ENCODE measurements at regions not wholly inside any gene's neighbourhood (a gene's known extent, or its start where the extent isn't known, plus 50 kb on each side); places are given as distances from the start of the nearest gene placed in this dataset.

GRCh38 chr3:65173841-65174240, 486.0 kb upstream of the ADAMTS9 start:
- POLR2A ChIA-PET: no interaction called here
- CTCF ChIA-PET: no interaction called here
- no peak for DNase-seq (ENCODE audit: extremely low spot score)
- no peak for TF ChIP-seq CTCF (IDR thresholded peaks at IDR 0.05; ENCODE audit: control extremely low read depth, extremely low read depth, low read depth, missing control alignments)

GRCh38 chr3:65172209-65172608, 484.4 kb upstream of the ADAMTS9 start:
- ChIA-PET POLR2A (no interaction called here), CTCF (no interaction called here)
- DNase-seq (ENCODE audit: extremely low spot score): no peak
- no peak for TF ChIP-seq CTCF (IDR thresholded peaks at IDR 0.05; ENCODE audit: control extremely low read depth, extremely low read depth, low read depth, missing control alignments)

GRCh38 chr3:65170390-65171042, 482.7 kb upstream of the ADAMTS9 start:
- ChIA-PET POLR2A (no interaction called here), CTCF (interaction anchor here (1.0 to 1.4 kb wide), 2 partner anchors 16 to 637 kb away, joined by 3 to 5 read pairs; no protein-coding TSS in a partner anchor)
- no peak for TF ChIP-seq CTCF (IDR thresholded peaks at IDR 0.05; ENCODE audit: control extremely low read depth, extremely low read depth, low read depth, missing control alignments)
- no peak for DNase-seq (ENCODE audit: extremely low spot score)

- no peak for TF ChIP-seq CTCF (IDR thresholded peaks at IDR 0.05; ENCODE audit: control extremely low read depth, extremely low read depth, low read depth, missing control alignments)
- no peak for DNase-seq (ENCODE audit: extremely low spot score)
- CTCF ChIA-PET: interaction anchor here (1.4 kb wide), 1 partner anchor 637 kb away, joined by 5 read pairs; no protein-coding TSS in a partner anchor
- POLR2A ChIA-PET: no interaction called here
Measured at GRCh38 chr3:65169961-65170360, 482.2 kb upstream of the ADAMTS9 start.

- ChIA-PET CTCF (interaction anchor here (1.0 to 1.3 kb wide), 3 partner anchors 8 to 20 kb away, joined by 3 to 4 read pairs (median 3); no protein-coding TSS in a partner anchor), POLR2A (no interaction called here)
- no peak for DNase-seq (ENCODE audit: extremely low spot score)
- TF ChIP-seq CTCF (IDR thresholded peaks at IDR 0.05; ENCODE audit: control extremely low read depth, extremely low read depth, low read depth, missing control alignments): no peak
Measured at GRCh38 chr3:65168547-65168946, 480.7 kb upstream of the ADAMTS9 start.

- ChIA-PET CTCF (no interaction called here), POLR2A (no interaction called here)
- TF ChIP-seq CTCF (IDR thresholded peaks at IDR 0.05; ENCODE audit: control extremely low read depth, extremely low read depth, low read depth, missing control alignments): no peak
- DNase-seq (ENCODE audit: extremely low spot score): no peak
Measured at GRCh38 chr3:65166531-65166930, 478.7 kb upstream of the ADAMTS9 start.

Measured in GM10248 (cell line).